ENCODE measurements at regions not wholly inside any gene's neighbourhood (a gene's known extent, or its start where the extent isn't known, plus 50 kb on each side); places are given as distances from the start of the nearest gene placed in this dataset.

GRCh38 chr1:195799016-195799415, 809.2 kb downstream of the KCNT2 start:
- DNase-seq = no peak

- DNase-seq = no peak
Measured at GRCh38 chr1:195794225-195794624, 814.0 kb downstream of the KCNT2 start.

GRCh38 chr1:195791796-195792195, 816.4 kb downstream of the KCNT2 start:
- no peak for DNase-seq

GRCh38 chr1:195790514-195791168, 817.6 kb downstream of the KCNT2 start:
- no peak for DNase-seq

GRCh38 chr1:195789321-195789720, 818.9 kb downstream of the KCNT2 start:
- DNase-seq = no peak

- no peak for DNase-seq
Measured at GRCh38 chr1:195788721-195789120, 819.5 kb downstream of the KCNT2 start.

- DNase-seq = no peak
Measured at GRCh38 chr1:195785830-195786229, 822.4 kb downstream of the KCNT2 start.

GRCh38 chr1:195773931-195774330, 834.3 kb downstream of the KCNT2 start:
- DNase-seq = no peak

- no peak for DNase-seq
Measured at GRCh38 chr1:195769461-195769860, 838.8 kb downstream of the KCNT2 start.

- DNase-seq = no peak
Measured at GRCh38 chr1:195768936-195769335, 839.3 kb downstream of the KCNT2 start.

- DNase-seq = no peak
Measured at GRCh38 chr1:195768377-195768776, 839.9 kb downstream of the KCNT2 start.

GRCh38 chr1:195766709-195767108, 841.5 kb downstream of the KCNT2 start:
- no peak for DNase-seq

- no peak for DNase-seq
Measured at GRCh38 chr1:195765099-195765498, 843.1 kb downstream of the KCNT2 start.

- no peak for DNase-seq
Measured at GRCh38 chr1:195763907-195764374, 844.3 kb downstream of the KCNT2 start.

GRCh38 chr1:195763146-195763906, 844.9 kb downstream of the KCNT2 start:
- DNase-seq = no peak

- DNase-seq = no peak
Measured at GRCh38 chr1:195761104-195761503, 847.1 kb downstream of the KCNT2 start.

GRCh38 chr1:195756109-195756508, 852.1 kb downstream of the KCNT2 start:
- no peak for DNase-seq

- no peak for DNase-seq
Measured at GRCh38 chr1:195754874-195755273, 853.4 kb downstream of the KCNT2 start.

GRCh38 chr1:195754303-195754702, 853.9 kb downstream of the KCNT2 start:
- no peak for DNase-seq

GRCh38 chr1:195748969-195749368, 859.3 kb downstream of the KCNT2 start:
- DNase-seq = no peak

GRCh38 chr1:195745189-195746010, 862.8 kb downstream of the KCNT2 start:
- no peak for DNase-seq

- no peak for DNase-seq
Measured at GRCh38 chr1:195744256-195744655, 864.0 kb downstream of the KCNT2 start.

GRCh38 chr1:195740862-195741261, 867.4 kb downstream of the KCNT2 start:
- no peak for DNase-seq

Measured in AML-193 (cell line).